PFSK-1 (cell line): ENCODE measurements at regions not wholly inside any gene's neighbourhood (a gene's known extent, or its start where the extent isn't known, plus 50 kb on each side); places are given as distances from the start of the nearest gene placed in this dataset.

Source experiments
- FOXP2 ChIP-seq: optimal IDR thresholded peaks from 2 replicates; pipeline ENCODE3; 2011; ENCODE audit warnings: borderline replicate concordance, control low read depth, inconsistent platforms; ENCODE audit not compliant: insufficient read depth; ENCODE audit errors: extremely low read length, extremely low read depth
- POLR2AphosphoS5 ChIP-seq: IDR thresholded peaks from 2 replicates; pipeline ENCODE4 v1.6.1; 2012; ENCODE audit warnings: low read depth, mild to moderate bottlenecking, control low read depth, low read length, moderate library complexity
- REST ChIP-seq, 2 experiments: IDR thresholded peaks; 2 replicates each; pipeline versions ENCODE4 v1.6.1 to v1.8.0; 2011 to 2012; ENCODE audit warnings: low read depth in 2 of 2, low read length in 2 of 2, control low read depth in 1 of 2, inconsistent platforms in 1 of 2, mild to moderate bottlenecking in 1 of 2, moderate library complexity in 1 of 2; ENCODE audit not compliant: insufficient read depth in 1 of 2
- SIN3A ChIP-seq: IDR thresholded peaks from 2 replicates; pipeline ENCODE4 v1.6.1; 2012; ENCODE audit warnings: mild to moderate bottlenecking, low read length, moderate library complexity, borderline replicate concordance; ENCODE audit not compliant: insufficient read depth
- TAF1 ChIP-seq: IDR thresholded peaks from 2 replicates; pipeline ENCODE4 v1.6.1; 2012; ENCODE audit warnings: low read length, control low read depth, borderline replicate concordance; ENCODE audit not compliant: insufficient read depth

- TF ChIP-seq POLR2AphosphoS5 = no peak
- TF ChIP-seq REST (IDR thresholded peaks at IDR 0.05; ENCODE audit: insufficient read depth in 1 of 2, low read depth in 2 of 2, low read length in 2 of 2) = no peak
These were observed 169.1 kb upstream of the CLINT1 start for GRCh38 chr5:158027806-158028775.

- no peak for TF ChIP-seq POLR2AphosphoS5
- TF ChIP-seq TAF1 = no peak
- TF ChIP-seq FOXP2 = no peak
- TF ChIP-seq REST (IDR thresholded peaks at IDR 0.05; ENCODE audit: insufficient read depth in 1 of 2, low read depth in 2 of 2, low read length in 2 of 2) = no peak
- no peak for TF ChIP-seq SIN3A
These were observed 167.5 kb upstream of the CLINT1 start for GRCh38 chr5:158026304-158027031.

GRCh38 chr5:158023266-158023665 lies 164.3 kb upstream of the CLINT1 start:
- TF ChIP-seq POLR2AphosphoS5 (no peak), TAF1 (no peak), SIN3A (no peak), FOXP2 (no peak), REST (IDR thresholded peaks at IDR 0.05; ENCODE audit: insufficient read depth in 1 of 2, low read depth in 2 of 2, low read length in 2 of 2) (no peak)

GRCh38 chr5:158022837-158023236 lies 163.9 kb upstream of the CLINT1 start:
- TF ChIP-seq SIN3A (no peak), TAF1 (no peak), FOXP2 (no peak), POLR2AphosphoS5 (no peak), REST (IDR thresholded peaks at IDR 0.05; ENCODE audit: insufficient read depth in 1 of 2, low read depth in 2 of 2, low read length in 2 of 2) (no peak)
